ENCODE measurements at regions not wholly inside any gene's neighbourhood (a gene's known extent, or its start where the extent isn't known, plus 50 kb on each side); places are given as distances from the start of the nearest gene placed in this dataset.

- TF ChIP-seq CTCF (conservative IDR thresholded peaks at IDR 0.05; ENCODE audit: low read depth, low read length), result no peak
- TF ChIP-seq EZH2 (IDR thresholded peaks at IDR 0.05; ENCODE audit: low read length, unreplicated experiment), result no peak
- no peak for TF ChIP-seq EZH2phosphoT487 (IDR thresholded peaks at IDR 0.05; ENCODE audit: borderline replicate concordance, low read length)
Observed at GRCh38 chr2:234715671-234716250, 218.9 kb upstream of the ARL4C start.
